GM23338 (cell line): ENCODE measurements at regions not wholly inside any gene's neighbourhood (a gene's known extent, or its start where the extent isn't known, plus 50 kb on each side); places are given as distances from the start of the nearest gene placed in this dataset.

Experiments used
- ATAC-seq: fragments of 200-7000 bp; cut with Tn5 transposase; 3 replicates; pipeline ENCODE4 v1.9.1; 2020
- DNase-seq: peaks from one replicate; pipeline ENCODE4 v3.0.0-alpha.2; 2015; ENCODE audit warnings: low spot score
- H2AFZ ChIP-seq: fragments of 200-600 bp; sonication (generic); 2 replicates; pipeline ENCODE4 v1.8.0; 2016; ENCODE audit warnings: antibody characterized with exemption, mild to moderate bottlenecking, moderate library complexity
- H3F3A ChIP-seq: fragments of 200-600 bp; sonication (generic); replicated peaks from 2 replicates; pipeline ENCODE4 v1.8.0; 2017; ENCODE audit warnings: antibody characterized with exemption, mixed run types, low read depth
- H3K27ac ChIP-seq: fragments of 200-600 bp; sonication (generic); 2 replicates; pipeline ENCODE4 v1.6.1; 2016; ENCODE audit warnings: low read depth
- H3K27me3 ChIP-seq: fragments of 200-600 bp; sonication (generic); 2 replicates; pipeline ENCODE4 v1.8.0; 2016; ENCODE audit warnings: mild to moderate bottlenecking, mixed run types, moderate library complexity; ENCODE audit not compliant: insufficient read depth
- H3K36me3 ChIP-seq: fragments of 200-600 bp; sonication (generic); 2 replicates; pipeline ENCODE4 v1.8.0; 2016; ENCODE audit warnings: mild to moderate bottlenecking; ENCODE audit not compliant: insufficient read depth
- H3K4me1 ChIP-seq: fragments of 200-600 bp; sonication (generic); 2 replicates; pipeline ENCODE4 v1.8.0; 2016; ENCODE audit warnings: mild to moderate bottlenecking, moderate library complexity; ENCODE audit not compliant: insufficient read depth
- H3K4me2 ChIP-seq: fragments of 200-600 bp; sonication (generic); 2 replicates; pipeline ENCODE4 v1.7.1; 2017; ENCODE audit warnings: mixed run types
- H3K4me3 ChIP-seq: fragments of 200-600 bp; sonication (generic); 2 replicates; pipeline ENCODE4 v1.6.1; 2016; ENCODE audit warnings: mixed run types
- H3K79me2 ChIP-seq: fragments of 200-600 bp; sonication (generic); replicated peaks from 2 replicates; pipeline ENCODE4 v1.8.0; 2017; ENCODE audit warnings: mild to moderate bottlenecking; ENCODE audit not compliant: insufficient read depth
- H3K9me2 ChIP-seq: fragments of 200-600 bp; sonication (generic); 2 replicates; pipeline ENCODE4 v1.8.0; 2017; ENCODE audit not compliant: insufficient read depth
- H4K20me1 ChIP-seq: fragments of 200-600 bp; sonication (generic); replicated peaks from 2 replicates; pipeline ENCODE4 v1.8.0; 2017; ENCODE audit warnings: mild to moderate bottlenecking; ENCODE audit not compliant: insufficient read depth
- H3K27ac Mint-ChIP-seq: 2 replicates; pipeline ENCODE4 v1.8.0; 2020; ENCODE audit warnings: inconsistent platforms, mild to moderate bottlenecking, moderate library complexity, mixed read lengths
- H3K27me3 Mint-ChIP-seq: 3 replicates; pipeline ENCODE4 v1.8.0; 2022; ENCODE audit warnings: low read depth, mild to moderate bottlenecking, moderate library complexity, mixed read lengths, inconsistent platforms; ENCODE audit not compliant: insufficient read depth, poor library complexity
- H3K36me3 Mint-ChIP-seq: 3 replicates; pipeline ENCODE4 v1.8.0; 2021; ENCODE audit warnings: low read depth, mild to moderate bottlenecking, inconsistent platforms, moderate library complexity, mixed read lengths
- H3K4me1 Mint-ChIP-seq: 3 replicates; pipeline ENCODE4 v1.8.0; 2020; ENCODE audit warnings: mild to moderate bottlenecking, inconsistent platforms, mixed read lengths
- H3K4me3 Mint-ChIP-seq: 3 replicates; pipeline ENCODE4 v1.8.0; 2021; ENCODE audit warnings: moderate library complexity, mild to moderate bottlenecking, inconsistent platforms, mixed read lengths
- H3K9me3 Mint-ChIP-seq: 3 replicates; pipeline ENCODE4 v1.8.0; 2020; ENCODE audit warnings: moderate library complexity, mild to moderate bottlenecking, inconsistent platforms, mixed read lengths
- CREB1 ChIP-seq: fragments of 250-450 bp; sonication (Bioruptor Pico); IDR thresholded peaks from 2 replicates; pipeline ENCODE4 v1.5.0; 2020; ENCODE audit warnings: low read depth, mild to moderate bottlenecking, moderate library complexity
- CTCF ChIP-seq, 2 experiments: fragments of 200-600 bp in 1 of 2; sonication (generic) in 1 of 2; conservative IDR thresholded peaks; 2 replicates each; pipeline versions ENCODE4 v1.5.1 to v1.6.1; 2016 to 2017; ENCODE audit warnings: antibody characterized with exemption in 2 of 2, low read depth in 2 of 2, mild to moderate bottlenecking in 2 of 2, moderate library complexity in 1 of 2
- ETS1 ChIP-seq: IDR thresholded peaks from 2 replicates; pipeline ENCODE4 v1.6.1; 2016; ENCODE audit warnings: antibody characterized with exemption
- EZH2 ChIP-seq: fragments of 200-600 bp; sonication (generic); IDR thresholded peaks from one replicate; pipeline ENCODE4 v1.8.0; 2017; ENCODE audit warnings: antibody characterized with exemption, mild to moderate bottlenecking, low read depth; ENCODE audit not compliant: unreplicated experiment
- EZH2phosphoT487 ChIP-seq: fragments of 200-600 bp; sonication (generic); IDR thresholded peaks from one replicate; pipeline ENCODE4 v1.8.1; 2018; ENCODE audit warnings: antibody characterized with exemption; ENCODE audit not compliant: unreplicated experiment
- JUNB ChIP-seq: IDR thresholded peaks from one replicate; pipeline ENCODE4 v1.6.1; 2016; ENCODE audit warnings: antibody characterized with exemption; ENCODE audit not compliant: unreplicated experiment
- NANOG ChIP-seq: IDR thresholded peaks from 2 replicates; pipeline ENCODE4 v1.6.1; 2016; ENCODE audit warnings: antibody characterized with exemption, borderline replicate concordance
- POLR2AphosphoS5 ChIP-seq: IDR thresholded peaks from 2 replicates; pipeline ENCODE4 v1.6.1; 2016; ENCODE audit warnings: antibody characterized with exemption, low read depth
- STAT1 ChIP-seq: IDR thresholded peaks from one replicate; pipeline ENCODE4 v1.6.1; 2016; ENCODE audit warnings: antibody characterized with exemption; ENCODE audit not compliant: unreplicated experiment
- ZNF331 ChIP-seq: fragments of 250-450 bp; sonication (Bioruptor Pico); IDR thresholded peaks from 2 replicates; pipeline ENCODE4 v1.5.0; 2020; ENCODE audit warnings: low read depth, mild to moderate bottlenecking, moderate library complexity
- ZNF462 ChIP-seq: fragments of 250-450 bp; sonication (Bioruptor Pico); IDR thresholded peaks from 2 replicates; pipeline ENCODE4 v1.5.0; 2020; ENCODE audit warnings: mild to moderate bottlenecking, moderate library complexity

- TF ChIP-seq ZNF462 (no peak), ETS1 (no peak), NANOG (no peak), POLR2AphosphoS5 (no peak), STAT1 (no peak)
Measured at GRCh38 chr2:142222715-142223114, 91.9 kb upstream of the LRP1B start (continued).

- Mint-ChIP-seq H3K4me1 (peaks cover 6% of the 10 kb centered on the region; the same call in 1 of the 3 replicates), H3K4me3 (no peak overlapping the region), H3K27me3 (no peaks in the 10 kb centered on the region), H3K36me3 (no peaks in the 10 kb centered on the region), H3K27ac (no peak overlapping the region), H3K9me3 (no peaks in the 10 kb centered on the region)
- no peak overlapping the region for H3K27ac ChIP-seq
- no peaks in the 10 kb centered on the region for H3K36me3 ChIP-seq
- TF ChIP-seq ZNF331 (CRISPR knock-in tag) (no peak), NANOG (no peak), CREB1 (CRISPR knock-in tag) (no peak), JUNB (no peak), CTCF (conservative IDR thresholded peaks at IDR 0.05; ENCODE audit: low read depth in 2 of 2) (no peak), EZH2 (no peak), EZH2phosphoT487 (no peak)
- H4K20me1 ChIP-seq: no peaks in the 10 kb centered on the region
- no peaks in the 10 kb centered on the region for H3K79me2 ChIP-seq
- no peaks in the 10 kb centered on the region for H3F3A ChIP-seq
- DNase-seq (no peak), ATAC-seq (no peak)
- H3K4me3 ChIP-seq: no peak overlapping the region
- H3K4me2 ChIP-seq: no peak overlapping the region
- H3K4me1 ChIP-seq: no peaks in the 10 kb centered on the region
- H3K9me2 ChIP-seq: no peaks in the 10 kb centered on the region
- H3K27me3 ChIP-seq: no peaks in the 10 kb centered on the region
- H2AFZ ChIP-seq: no peak overlapping the region
Measured at GRCh38 chr2:142220901-142221300, 90.1 kb upstream of the LRP1B start.
